IMR-90 (cell line): ENCODE measurements at regions not wholly inside any gene's neighbourhood (a gene's known extent, or its start where the extent isn't known, plus 50 kb on each side); places are given as distances from the start of the nearest gene placed in this dataset.

Experiments used
- ATAC-seq: fragments of 200-7000 bp; cut with Tn5 transposase; 2 replicates; pipeline ENCODE4 v1.9.1; 2020; ENCODE audit warnings: low read depth, mild to moderate bottlenecking, moderate library complexity
- BruUV-seq: library from RNA; stranded (reverse); fragments of 400-500 nt; replicated peaks from 2 replicates; lab custom pipeline; 2021; lab: Mats Ljungman, UMichigan
- CTCF ChIA-PET: fragments of 300-600 bp; formaldehyde crosslinking; extraction: SDS; loops from one replicate; lab custom pipeline; 2021; ENCODE audit warnings: antibody characterized with exemption; lab: Yijun Ruan, JAX
- POLR2A ChIA-PET: fragments of 300-600 bp; sonication (Branson Sonifier 250); formaldehyde crosslinking; loops from one replicate; lab custom pipeline; 2022; ENCODE audit warnings: antibody characterized with exemption; ENCODE audit not compliant: unreplicated experiment; lab: Charles Lee
- DNase-seq: peaks from one replicate; pipeline ENCODE4 v3.0.0; 2013
- H2AFZ ChIP-seq: replicated peaks from 2 replicates; pipeline ENCODE3; 2013; ENCODE audit warnings: low read length, mild to moderate bottlenecking; ENCODE audit not compliant: poor library complexity
- H2AK5ac ChIP-seq: 2 replicates; pipeline ENCODE4 v1.6.1; 2013; ENCODE audit warnings: low read depth, low read length, inconsistent platforms
- H2AK9ac ChIP-seq: replicated peaks from 2 replicates; pipeline ENCODE3; 2013; ENCODE audit warnings: mild to moderate bottlenecking, low read depth, low read length, moderate library complexity; ENCODE audit not compliant: poor library complexity
- H2BK120ac ChIP-seq: 2 replicates; pipeline ENCODE4 v1.6.1; 2013; ENCODE audit warnings: low read depth, low read length, inconsistent platforms
- H2BK15ac ChIP-seq: 3 replicates; pipeline ENCODE4 v1.6.1; 2013; ENCODE audit warnings: low read depth, low read length, inconsistent platforms
- H2BK20ac ChIP-seq: 2 replicates; pipeline ENCODE4 v1.6.1; 2013; ENCODE audit warnings: low read depth, mild to moderate bottlenecking, inconsistent platforms, low read length, moderate library complexity
- H2BK5ac ChIP-seq: 2 replicates; pipeline ENCODE4 v1.6.1; 2013; ENCODE audit warnings: mild to moderate bottlenecking, low read depth, low read length, inconsistent platforms; ENCODE audit not compliant: poor library complexity, severe bottlenecking
- H3K14ac ChIP-seq: replicated peaks from 2 replicates; pipeline ENCODE4 v1.6.1; 2013; ENCODE audit warnings: low read depth, low read length, inconsistent platforms
- H3K18ac ChIP-seq: 2 replicates; pipeline ENCODE4 v1.6.1; 2013; ENCODE audit warnings: low read depth, low read length, control low read depth
- H3K23ac ChIP-seq: 2 replicates; pipeline ENCODE4 v1.6.1; 2013; ENCODE audit warnings: low read depth, low read length, inconsistent platforms
- H3K27ac ChIP-seq: 2 replicates; pipeline ENCODE4 v1.5.1; 2013; ENCODE audit warnings: mild to moderate bottlenecking, control low read depth, low read length; ENCODE audit not compliant: insufficient read depth
- H3K27me3 ChIP-seq: 2 replicates; pipeline ENCODE4 v1.6.1; 2013; ENCODE audit warnings: low read length; ENCODE audit not compliant: control insufficient read depth, insufficient read depth
- H3K36me3 ChIP-seq: 2 replicates; pipeline ENCODE4 v1.6.1; 2013; ENCODE audit warnings: low read length, mixed read lengths; ENCODE audit not compliant: control insufficient read depth, insufficient read depth
- H3K4ac ChIP-seq: 2 replicates; pipeline ENCODE4 v1.6.1; 2013; ENCODE audit warnings: low read depth, low read length, inconsistent platforms
- H3K4me1 ChIP-seq: 2 replicates; pipeline ENCODE4 v1.6.1; 2013; ENCODE audit warnings: low read length, mixed read lengths; ENCODE audit not compliant: control insufficient read depth, insufficient read depth
- H3K4me2 ChIP-seq: 2 replicates; pipeline ENCODE4 v1.6.1; 2013; ENCODE audit warnings: low read depth, mild to moderate bottlenecking, control low read depth, low read length, moderate library complexity
- H3K4me3 ChIP-seq: 2 replicates; pipeline ENCODE4 v1.5.1; 2013; ENCODE audit warnings: low read depth, mild to moderate bottlenecking, control low read depth, low read length, moderate library complexity; ENCODE audit not compliant: insufficient read depth
- H3K56ac ChIP-seq: 2 replicates; pipeline ENCODE4 v1.6.1; 2013; ENCODE audit warnings: low read length, inconsistent platforms; ENCODE audit not compliant: insufficient read depth; ENCODE audit errors: extremely low read depth
- H3K79me1 ChIP-seq, 2 experiments: 2 replicates each; pipeline ENCODE4 v1.6.1; 2013; ENCODE audit warnings: low read length in 2 of 2, inconsistent platforms in 1 of 2, low read depth in 1 of 2
- H3K9ac ChIP-seq: 2 replicates; pipeline ENCODE4 v1.6.1; 2013; ENCODE audit warnings: low read depth, low read length, control low read depth
- H3K9me1 ChIP-seq: 2 replicates; pipeline ENCODE4 v1.6.1; 2013; ENCODE audit warnings: low read length, inconsistent platforms; ENCODE audit not compliant: insufficient read depth
- H3K9me3 ChIP-seq: 2 replicates; pipeline ENCODE4 v1.6.1; 2013; ENCODE audit warnings: low read length; ENCODE audit not compliant: control insufficient read depth, insufficient read depth
- H4K20me1 ChIP-seq: 2 replicates; pipeline ENCODE4 v1.6.1; 2013; ENCODE audit warnings: low read length, inconsistent platforms; ENCODE audit not compliant: insufficient read depth
- H4K5ac ChIP-seq: 2 replicates; pipeline ENCODE4 v1.6.1; 2013; ENCODE audit warnings: mild to moderate bottlenecking, low read depth, low read length, control low read depth
- H4K8ac ChIP-seq, 2 experiments: 2 replicates each; pipeline ENCODE4 v1.6.1; 2013; ENCODE audit warnings: low read depth in 2 of 2, low read length in 2 of 2, control low read depth in 1 of 2, inconsistent platforms in 1 of 2
- H4K91ac ChIP-seq: 2 replicates; pipeline ENCODE4 v1.6.1; 2013; ENCODE audit warnings: low read depth, low read length, inconsistent platforms; ENCODE audit not compliant: insufficient read depth
- BHLHE40 ChIP-seq: fragments of 150-350 bp; IDR thresholded peaks from 2 replicates; pipeline ENCODE4 v1.6.1; 2016; ENCODE audit warnings: mild to moderate bottlenecking, low read depth, low read length
- CEBPB ChIP-seq: IDR thresholded peaks from 2 replicates; pipeline ENCODE4 v1.6.1; 2012; ENCODE audit warnings: low read depth, low read length, improper control_type of control experiment
- CHD1 ChIP-seq: IDR thresholded peaks from 2 replicates; pipeline ENCODE4 v1.6.1; 2012; ENCODE audit warnings: low read depth, low read length, improper control_type of control experiment
- FOS ChIP-seq: fragments of 150-350 bp; IDR thresholded peaks from 2 replicates; pipeline ENCODE4 v1.6.1; 2016; ENCODE audit warnings: low read depth, low read length
- MAFK ChIP-seq: IDR thresholded peaks from 2 replicates; pipeline ENCODE4 v1.6.1; 2012; ENCODE audit warnings: low read depth, low read length, improper control_type of control experiment
- MAZ ChIP-seq: IDR thresholded peaks from 2 replicates; pipeline ENCODE4 v1.6.1; 2012; ENCODE audit warnings: low read depth, mild to moderate bottlenecking, low read length, improper control_type of control experiment, moderate library complexity, borderline replicate concordance
- MXI1 ChIP-seq: IDR thresholded peaks from 2 replicates; pipeline ENCODE4 v1.6.1; 2012; ENCODE audit warnings: low read depth, mild to moderate bottlenecking, low read length, moderate library complexity, borderline replicate concordance
- NFE2L2 ChIP-seq: fragments of 150-350 bp; IDR thresholded peaks from 2 replicates; pipeline ENCODE4 v1.6.1; 2016; ENCODE audit warnings: low read depth, mild to moderate bottlenecking, low read length
- POLR2A ChIP-seq: IDR thresholded peaks from 2 replicates; pipeline ENCODE4 v1.6.1; 2012; ENCODE audit warnings: mild to moderate bottlenecking, low read depth, low read length
- RAD21 ChIP-seq: IDR thresholded peaks from 2 replicates; pipeline ENCODE4 v1.6.1; 2012; ENCODE audit warnings: low read length, improper control_type of control experiment
- RCOR1 ChIP-seq: IDR thresholded peaks from 2 replicates; pipeline ENCODE4 v1.6.1; 2012; ENCODE audit warnings: mild to moderate bottlenecking, low read length, improper control_type of control experiment; ENCODE audit not compliant: insufficient replicate concordance
- RFX5 ChIP-seq: IDR thresholded peaks from 2 replicates; pipeline ENCODE4 v1.8.0; 2012; ENCODE audit warnings: low read depth, mild to moderate bottlenecking, low read length, moderate library complexity
- SMC3 ChIP-seq: fragments of 150-350 bp; IDR thresholded peaks from 2 replicates; pipeline ENCODE4 v1.6.1; 2016; ENCODE audit warnings: low read depth, mild to moderate bottlenecking, antibody characterized with exemption, low read length, moderate library complexity
- WGBS, 2 experiments: methylation state at CpG; one replicate each; pipeline versions ENCODE4 v1.1.5 to v1.1.7; 2013; ENCODE audit warnings: missing lambda C conversion rate in 2 of 2; ENCODE audit not compliant: insufficient read length in 1 of 2; ENCODE audit errors: extremely low coverage in 2 of 2; 5-methylcytosine and 5-hydroxymethylcytosine counted together
- dilution Hi-C: fragments of 300-500 bp; cut with HindIII; formaldehyde crosslinking; loops from one replicate; pipeline ENCODE4 v1.14.3; 2018; ENCODE audit warnings: low sequenced_read_pairs; ENCODE audit not compliant: unreplicated experiment
- in situ Hi-C: fragments of 300-500 bp; cut with MboI; formaldehyde crosslinking; loops from 3 replicates; pipeline ENCODE4 v1.14.3; 2019; ENCODE audit warnings: low sequenced_read_pairs, inconsistent platforms, mixed read lengths
- intact Hi-C: fragments of 100-400 bp; cut with micrococcal nuclease; formaldehyde crosslinking; loops from 2 replicates; pipeline ENCODE4 v1.10.0; 2022
- TF ChIP-seq, protein P1 (sequence below): conservative IDR thresholded peaks from 2 replicates; pipeline ENCODE4 v1.5.1; 2012; ENCODE audit warnings: mild to moderate bottlenecking, low read depth, low read length, improper control_type of control experiment
- TF ChIP-seq, protein P2 (sequence below): fragments of 150-350 bp; IDR thresholded peaks from 2 replicates; pipeline ENCODE4 v1.6.1; 2017; ENCODE audit warnings: mild to moderate bottlenecking, antibody characterized with exemption, low read length, low read depth
- TF ChIP-seq, protein P3 (sequence below): fragments of 150-350 bp; IDR thresholded peaks from 2 replicates; pipeline ENCODE4 v1.6.1; 2016; ENCODE audit warnings: low read depth, mild to moderate bottlenecking, low read length, moderate library complexity, borderline replicate concordance

DNA sequence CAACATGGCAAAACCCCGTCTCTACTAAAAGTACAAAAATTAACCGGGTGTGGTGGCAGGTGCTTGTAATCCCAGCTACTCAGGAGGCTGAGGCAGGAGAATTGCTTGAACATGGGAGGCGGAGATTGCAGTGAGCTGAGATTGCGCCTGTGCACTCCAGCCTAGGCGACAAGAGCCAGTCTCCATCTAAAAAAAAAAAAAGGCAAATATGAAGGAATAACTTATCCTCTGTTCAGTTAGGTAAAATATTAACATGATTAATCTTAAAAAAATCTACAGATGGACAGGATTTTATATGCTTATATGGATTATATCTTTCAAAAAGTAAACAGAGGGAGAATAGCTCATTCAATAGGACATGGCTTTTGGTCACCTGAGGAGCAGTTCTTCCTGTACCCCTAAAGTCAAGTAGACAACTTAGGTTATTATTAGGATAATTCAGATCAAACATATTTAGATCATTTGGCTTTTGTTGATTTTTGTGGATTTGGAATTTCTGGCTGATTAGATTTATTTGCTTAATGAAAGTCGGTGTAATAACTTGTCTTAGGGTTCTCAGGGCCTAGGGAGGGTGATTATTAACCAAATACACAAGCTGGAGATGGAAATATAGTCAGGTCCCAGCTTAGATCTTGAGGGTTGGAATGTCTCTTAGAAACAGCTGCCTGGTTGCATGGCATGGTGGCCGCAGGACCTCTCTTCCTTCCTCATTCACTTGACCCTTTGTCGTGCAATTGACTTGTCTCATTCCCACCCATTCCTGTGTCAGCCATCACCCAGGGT is 82.1 kb upstream of the ONECUT1 start:
- Histone ChIP-seq H4K8ac (no peak overlapping the region), H3K9me1 (no peaks in the 10 kb centered on the region), H3K27ac (no peak overlapping the region), H4K5ac (no peak overlapping the region), H2AK5ac (no peak overlapping the region), H2AK9ac (no peak overlapping the region), H2BK5ac (no peak overlapping the region), H2BK120ac (no peak overlapping the region), H3K23ac (no peak overlapping the region), H3K4ac (no peak overlapping the region), H3K27me3 (no peaks in the 10 kb centered on the region), H3K14ac (no peak overlapping the region), H3K9me3 (peaks cover 9% of the 10 kb centered on the region; the same call in 1 of the 2 replicates), H4K91ac (no peak overlapping the region), H3K18ac (no peak overlapping the region), H3K56ac (no peak overlapping the region), H4K20me1 (no peaks in the 10 kb centered on the region), H2BK20ac (no peak overlapping the region), H3K4me2 (no peak overlapping the region), H3K9ac (no peak overlapping the region), H3K36me3 (no peaks in the 10 kb centered on the region), H3K4me1 (no peaks in the 10 kb centered on the region), H3K4me3 (no peak overlapping the region), H3K79me1 (no peaks in the 10 kb centered on the region), H2AFZ (no peak overlapping the region), H2BK15ac (no peak overlapping the region)
- DNase-seq (no peak), ATAC-seq (no peak)
- POLR2A ChIA-PET, result no interaction called here
- WGBS, 2 experiments, result no CpG with 5 or more reads among the region's 8 CpGs
- CTCF ChIA-PET, result no interaction called here
- dilution Hi-C loops (no loop called here), intact Hi-C loops (no loop called here), in situ Hi-C loops (no loop called here)
- no TSS peak for BruUV-seq
- TF ChIP-seq RAD21 (no peak), CHD1 (no peak), MAZ (no peak), SMC3 (no peak), MAFK (no peak), BHLHE40 (no peak), POLR2A (no peak), RCOR1 (no peak), RFX5 (no peak), MXI1 (no peak), FOS (no peak), NFE2L2 (no peak), CEBPB (no peak)
- TF ChIP-seq, protein P1, sequence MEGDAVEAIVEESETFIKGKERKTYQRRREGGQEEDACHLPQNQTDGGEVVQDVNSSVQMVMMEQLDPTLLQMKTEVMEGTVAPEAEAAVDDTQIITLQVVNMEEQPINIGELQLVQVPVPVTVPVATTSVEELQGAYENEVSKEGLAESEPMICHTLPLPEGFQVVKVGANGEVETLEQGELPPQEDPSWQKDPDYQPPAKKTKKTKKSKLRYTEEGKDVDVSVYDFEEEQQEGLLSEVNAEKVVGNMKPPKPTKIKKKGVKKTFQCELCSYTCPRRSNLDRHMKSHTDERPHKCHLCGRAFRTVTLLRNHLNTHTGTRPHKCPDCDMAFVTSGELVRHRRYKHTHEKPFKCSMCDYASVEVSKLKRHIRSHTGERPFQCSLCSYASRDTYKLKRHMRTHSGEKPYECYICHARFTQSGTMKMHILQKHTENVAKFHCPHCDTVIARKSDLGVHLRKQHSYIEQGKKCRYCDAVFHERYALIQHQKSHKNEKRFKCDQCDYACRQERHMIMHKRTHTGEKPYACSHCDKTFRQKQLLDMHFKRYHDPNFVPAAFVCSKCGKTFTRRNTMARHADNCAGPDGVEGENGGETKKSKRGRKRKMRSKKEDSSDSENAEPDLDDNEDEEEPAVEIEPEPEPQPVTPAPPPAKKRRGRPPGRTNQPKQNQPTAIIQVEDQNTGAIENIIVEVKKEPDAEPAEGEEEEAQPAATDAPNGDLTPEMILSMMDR, result no peak
- TF ChIP-seq, protein P2, sequence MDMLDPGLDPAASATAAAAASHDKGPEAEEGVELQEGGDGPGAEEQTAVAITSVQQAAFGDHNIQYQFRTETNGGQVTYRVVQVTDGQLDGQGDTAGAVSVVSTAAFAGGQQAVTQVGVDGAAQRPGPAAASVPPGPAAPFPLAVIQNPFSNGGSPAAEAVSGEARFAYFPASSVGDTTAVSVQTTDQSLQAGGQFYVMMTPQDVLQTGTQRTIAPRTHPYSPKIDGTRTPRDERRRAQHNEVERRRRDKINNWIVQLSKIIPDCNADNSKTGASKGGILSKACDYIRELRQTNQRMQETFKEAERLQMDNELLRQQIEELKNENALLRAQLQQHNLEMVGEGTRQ, result no peak
- TF ChIP-seq, protein P3, sequence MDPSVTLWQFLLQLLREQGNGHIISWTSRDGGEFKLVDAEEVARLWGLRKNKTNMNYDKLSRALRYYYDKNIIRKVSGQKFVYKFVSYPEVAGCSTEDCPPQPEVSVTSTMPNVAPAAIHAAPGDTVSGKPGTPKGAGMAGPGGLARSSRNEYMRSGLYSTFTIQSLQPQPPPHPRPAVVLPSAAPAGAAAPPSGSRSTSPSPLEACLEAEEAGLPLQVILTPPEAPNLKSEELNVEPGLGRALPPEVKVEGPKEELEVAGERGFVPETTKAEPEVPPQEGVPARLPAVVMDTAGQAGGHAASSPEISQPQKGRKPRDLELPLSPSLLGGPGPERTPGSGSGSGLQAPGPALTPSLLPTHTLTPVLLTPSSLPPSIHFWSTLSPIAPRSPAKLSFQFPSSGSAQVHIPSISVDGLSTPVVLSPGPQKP, result no peak
